IMR-90 (cell line): ENCODE measurements at regions not wholly inside any gene's neighbourhood (a gene's known extent, or its start where the extent isn't known, plus 50 kb on each side); places are given as distances from the start of the nearest gene placed in this dataset.

Experiments
- CEBPB ChIP-seq: IDR thresholded peaks from 2 replicates; pipeline ENCODE4 v1.6.1; 2012; ENCODE audit warnings: low read depth, low read length, improper control_type of control experiment
- CTCF ChIP-seq: conservative IDR thresholded peaks from 2 replicates; pipeline ENCODE4 v1.5.1; 2012; ENCODE audit warnings: mild to moderate bottlenecking, low read depth, low read length, improper control_type of control experiment
- FOS ChIP-seq: fragments of 150-350 bp; IDR thresholded peaks from 2 replicates; pipeline ENCODE4 v1.6.1; 2016; ENCODE audit warnings: low read depth, low read length
- MAZ ChIP-seq: IDR thresholded peaks from 2 replicates; pipeline ENCODE4 v1.6.1; 2012; ENCODE audit warnings: low read depth, mild to moderate bottlenecking, low read length, improper control_type of control experiment, moderate library complexity, borderline replicate concordance
- MXI1 ChIP-seq: IDR thresholded peaks from 2 replicates; pipeline ENCODE4 v1.6.1; 2012; ENCODE audit warnings: low read depth, mild to moderate bottlenecking, low read length, moderate library complexity, borderline replicate concordance
- POLR2A ChIP-seq: IDR thresholded peaks from 2 replicates; pipeline ENCODE4 v1.6.1; 2012; ENCODE audit warnings: mild to moderate bottlenecking, low read depth, low read length
- RAD21 ChIP-seq: IDR thresholded peaks from 2 replicates; pipeline ENCODE4 v1.6.1; 2012; ENCODE audit warnings: low read length, improper control_type of control experiment
- RCOR1 ChIP-seq: IDR thresholded peaks from 2 replicates; pipeline ENCODE4 v1.6.1; 2012; ENCODE audit warnings: mild to moderate bottlenecking, low read length, improper control_type of control experiment; ENCODE audit not compliant: insufficient replicate concordance
- RFX5 ChIP-seq: IDR thresholded peaks from 2 replicates; pipeline ENCODE4 v1.8.0; 2012; ENCODE audit warnings: low read depth, mild to moderate bottlenecking, low read length, moderate library complexity
- SMC3 ChIP-seq: fragments of 150-350 bp; IDR thresholded peaks from 2 replicates; pipeline ENCODE4 v1.6.1; 2016; ENCODE audit warnings: low read depth, mild to moderate bottlenecking, antibody characterized with exemption, low read length, moderate library complexity
- USF2 ChIP-seq: fragments of 150-350 bp; IDR thresholded peaks from 2 replicates; pipeline ENCODE4 v1.6.1; 2017; ENCODE audit warnings: mild to moderate bottlenecking, antibody characterized with exemption, low read length, low read depth

GRCh38 chr2:215583881-215584280, 148.0 kb upstream of the FN1 start:
- no peak for TF ChIP-seq POLR2A
- no peak for TF ChIP-seq CTCF
- TF ChIP-seq MAZ: no peak
- TF ChIP-seq SMC3: no peak
- no peak for TF ChIP-seq USF2
- no peak for TF ChIP-seq CEBPB
- TF ChIP-seq RAD21: no peak
- no peak for TF ChIP-seq RCOR1
- no peak for TF ChIP-seq MXI1
- no peak for TF ChIP-seq RFX5
- TF ChIP-seq FOS: no peak
